Karpas-422 (cell line): ENCODE measurements at regions not wholly inside any gene's neighbourhood (a gene's known extent, or its start where the extent isn't known, plus 50 kb on each side); places are given as distances from the start of the nearest gene placed in this dataset.
"Not testable (repeated sequence)": the region's sequence is repeated elsewhere in the genome, so short reads cannot be mapped to it uniquely, and the experiment has no call there.

Experiments
- DNase-seq: peaks from one replicate; pipeline ENCODE4 v3.0.0-alpha.2; 2015
- H2AFZ ChIP-seq: fragments of 200-600 bp; sonication (generic); 2 replicates; pipeline ENCODE4 v1.6.1; 2014; ENCODE audit warnings: antibody characterized with exemption, low read length, mixed read lengths
- H3K27ac ChIP-seq: fragments of 200-600 bp; sonication (generic); 2 replicates; pipeline ENCODE4 v1.5.1; 2014; ENCODE audit warnings: mild to moderate bottlenecking, low read length, moderate library complexity
- H3K27me3 ChIP-seq: fragments of 200-600 bp; sonication (generic); 2 replicates; pipeline ENCODE4 v1.6.1; 2014; ENCODE audit warnings: low read length, mixed read lengths
- H3K36me3 ChIP-seq: fragments of 200-600 bp; sonication (generic); 2 replicates; pipeline ENCODE4 v1.6.1; 2014; ENCODE audit warnings: low read length, mixed read lengths; ENCODE audit not compliant: insufficient read depth
- H3K4me1 ChIP-seq: fragments of 200-600 bp; sonication (generic); 2 replicates; pipeline ENCODE4 v1.6.1; 2014; ENCODE audit warnings: mild to moderate bottlenecking, low read length, mixed read lengths
- H3K4me2 ChIP-seq: fragments of 200-600 bp; sonication (generic); 2 replicates; pipeline ENCODE4 v1.6.1; 2014; ENCODE audit warnings: low read length, low read depth, mild to moderate bottlenecking; ENCODE audit not compliant: poor library complexity, severe bottlenecking
- H3K4me3 ChIP-seq: fragments of 200-600 bp; sonication (generic); 2 replicates; pipeline ENCODE4 v1.5.1; 2014; ENCODE audit warnings: mild to moderate bottlenecking, antibody characterized with exemption, low read length, mixed read lengths
- H3K79me2 ChIP-seq: fragments of 200-600 bp; sonication (generic); 2 replicates; pipeline ENCODE4 v1.6.1; 2014; ENCODE audit warnings: mild to moderate bottlenecking, low read length, mixed read lengths
- H3K9ac ChIP-seq: fragments of 200-600 bp; sonication (generic); 2 replicates; pipeline ENCODE4 v1.6.0; 2014; ENCODE audit warnings: low read length
- H3K9me2 ChIP-seq: fragments of 200-600 bp; sonication (generic), shearing (Covaris generic); replicated peaks from 2 replicates; pipeline ENCODE4 v1.6.0; 2014; ENCODE audit warnings: mild to moderate bottlenecking, low read length, moderate library complexity; ENCODE audit not compliant: insufficient read depth
- H3K9me3 ChIP-seq: fragments of 300-700, 200-600 bp; sonication (generic); 2 replicates; pipeline ENCODE4 v1.6.1; 2014; ENCODE audit warnings: low read length, mixed read lengths
- H4K20me1 ChIP-seq: fragments of 200-600 bp; sonication (generic); 2 replicates; pipeline ENCODE4 v1.6.1; 2014; ENCODE audit warnings: mild to moderate bottlenecking, antibody characterized with exemption, low read length, low read depth; ENCODE audit not compliant: insufficient read depth

- Histone ChIP-seq H3K27ac (no peak overlapping the region), H3K9me3 (peaks cover 3% of the 10 kb centered on the region; the same call in 1 of the 2 replicates), H3K4me2 (no peak overlapping the region), H4K20me1 (no peaks in the 10 kb centered on the region), H3K9ac (no peak overlapping the region), H3K79me2 (no peaks in the 10 kb centered on the region), H3K4me3 (no peak overlapping the region), H3K4me1 (no peaks in the 10 kb centered on the region), H3K27me3 (no peaks in the 10 kb centered on the region), H3K36me3 (no peaks in the 10 kb centered on the region), H3K9me2 (no peaks in the 10 kb centered on the region), H2AFZ (no peak overlapping the region)
- DNase-seq: no peak
These were observed 761.8 kb downstream of the TRAM1L1 start for GRCh38 chr4:116323606-116324005.

- no peaks in the 10 kb centered on the region for H3K27me3 ChIP-seq
- no peak overlapping the region for H3K9ac ChIP-seq
- H3K4me2 ChIP-seq: no peak overlapping the region
- H3K9me3 ChIP-seq: no peaks in the 10 kb centered on the region; the same call in 1 of the 2 replicates
- H3K4me1 ChIP-seq: no peaks in the 10 kb centered on the region
- H3K36me3 ChIP-seq: no peaks in the 10 kb centered on the region
- no peaks in the 10 kb centered on the region for H3K9me2 ChIP-seq
- DNase-seq: no peak
- H3K27ac ChIP-seq: no peak overlapping the region
- no peak overlapping the region for H2AFZ ChIP-seq
- H3K79me2 ChIP-seq: no peaks in the 10 kb centered on the region
- no peak overlapping the region for H3K4me3 ChIP-seq
- no peaks in the 10 kb centered on the region for H4K20me1 ChIP-seq
These were observed 763.9 kb downstream of the TRAM1L1 start for GRCh38 chr4:116321471-116321870.

- no peaks in the 10 kb centered on the region for H3K79me2 ChIP-seq
- H4K20me1 ChIP-seq: no peaks in the 10 kb centered on the region
- H2AFZ ChIP-seq: no peak overlapping the region
- no peaks in the 10 kb centered on the region for H3K9me2 ChIP-seq
- H3K4me3 ChIP-seq: no peak overlapping the region
- no peak overlapping the region for H3K9ac ChIP-seq
- DNase-seq: no peak
- no peaks in the 10 kb centered on the region for H3K36me3 ChIP-seq
- H3K9me3 ChIP-seq: peaks cover under 1% of the 10 kb centered on the region; the same call in 1 of the 2 replicates
- no peak overlapping the region for H3K4me2 ChIP-seq
- no peak overlapping the region for H3K27ac ChIP-seq
- H3K4me1 ChIP-seq: no peaks in the 10 kb centered on the region
- no peaks in the 10 kb centered on the region for H3K27me3 ChIP-seq
These were observed 764.5 kb downstream of the TRAM1L1 start for GRCh38 chr4:116320859-116321258.

GRCh38 chr4:116303736-116304188, 781.6 kb downstream of the TRAM1L1 start:
- no peaks in the 10 kb centered on the region for H4K20me1 ChIP-seq
- no peak for DNase-seq
- H3K4me1 ChIP-seq: no peaks in the 10 kb centered on the region
- no peaks in the 10 kb centered on the region for H3K9me2 ChIP-seq
- no peak overlapping the region for H3K4me3 ChIP-seq
- no peak overlapping the region for H3K27ac ChIP-seq
- H2AFZ ChIP-seq: no peak overlapping the region
- no peaks in the 10 kb centered on the region for H3K79me2 ChIP-seq
- no peak overlapping the region for H3K4me2 ChIP-seq
- H3K27me3 ChIP-seq: no peaks in the 10 kb centered on the region
- H3K9ac ChIP-seq: no peak overlapping the region
- peaks cover 8% of the 10 kb centered on the region; the same call in 1 of the 2 replicates for H3K9me3 ChIP-seq
- no peaks in the 10 kb centered on the region for H3K36me3 ChIP-seq

GRCh38 chr4:116302990-116303735, 782.2 kb downstream of the TRAM1L1 start:
- no peak overlapping the region for H2AFZ ChIP-seq
- no peaks in the 10 kb centered on the region for H3K79me2 ChIP-seq
- H3K4me3 ChIP-seq: no peak overlapping the region
- no peak overlapping the region for H3K27ac ChIP-seq
- no peaks in the 10 kb centered on the region for H4K20me1 ChIP-seq
- H3K4me2 ChIP-seq: no peak overlapping the region
- no peaks in the 10 kb centered on the region for H3K27me3 ChIP-seq
- H3K9me3 ChIP-seq: peaks cover 8% of the 10 kb centered on the region; the same call in 1 of the 2 replicates
- no peak overlapping the region for H3K9ac ChIP-seq
- no peaks in the 10 kb centered on the region for H3K9me2 ChIP-seq
- DNase-seq: no peak
- H3K4me1 ChIP-seq: no peaks in the 10 kb centered on the region
- H3K36me3 ChIP-seq: no peaks in the 10 kb centered on the region

- Histone ChIP-seq H3K79me2 (no peaks in the 10 kb centered on the region), H3K4me2 (no peak overlapping the region), H3K9ac (no peak overlapping the region), H3K4me1 (no peaks in the 10 kb centered on the region), H4K20me1 (no peaks in the 10 kb centered on the region), H3K27ac (no peak overlapping the region), H3K27me3 (no peaks in the 10 kb centered on the region), H2AFZ (no peak overlapping the region), H3K4me3 (no peak overlapping the region), H3K9me3 (peaks cover 9% of the 10 kb centered on the region), H3K9me2 (no peaks in the 10 kb centered on the region), H3K36me3 (no peaks in the 10 kb centered on the region)
- DNase-seq: no peak
These were observed 810.4 kb downstream of the TRAM1L1 start for GRCh38 chr4:116275006-116275405.

GRCh38 chr4:116272336-116272735, 813.0 kb downstream of the TRAM1L1 start:
- Histone ChIP-seq H4K20me1 (no peaks in the 10 kb centered on the region), H3K9me2 (no peaks in the 10 kb centered on the region), H3K4me1 (no peaks in the 10 kb centered on the region), H3K9ac (no peak overlapping the region), H3K27me3 (no peaks in the 10 kb centered on the region), H3K4me3 (no peak overlapping the region), H3K36me3 (no peaks in the 10 kb centered on the region), H2AFZ (no peak overlapping the region), H3K79me2 (no peaks in the 10 kb centered on the region), H3K9me3 (peaks cover 18% of the 10 kb centered on the region), H3K4me2 (no peak overlapping the region), H3K27ac (no peak overlapping the region)
- no peak for DNase-seq

GRCh38 chr4:116260931-116261330, 824.4 kb downstream of the TRAM1L1 start:
- not testable (repeated sequence) for H3K9ac ChIP-seq, H3K79me2 ChIP-seq, H3K9me2 ChIP-seq, H3K4me2 ChIP-seq, H3K9me3 ChIP-seq, H4K20me1 ChIP-seq, H2AFZ ChIP-seq, H3K27me3 ChIP-seq, H3K27ac ChIP-seq, H3K36me3 ChIP-seq, H3K4me3 ChIP-seq, H3K4me1 ChIP-seq, DNase-seq
